HG03103 (cell line): ENCODE measurements at regions not wholly inside any gene's neighbourhood (a gene's known extent, or its start where the extent isn't known, plus 50 kb on each side); places are given as distances from the start of the nearest gene placed in this dataset.

Experiments used
- ATAC-seq: cut with Tn5 transposase; IDR thresholded peaks from one replicate; pipeline ENCODE4 v1.9.1; 2021; ENCODE audit warnings: low read depth; ENCODE audit not compliant: unreplicated experiment

DNA sequence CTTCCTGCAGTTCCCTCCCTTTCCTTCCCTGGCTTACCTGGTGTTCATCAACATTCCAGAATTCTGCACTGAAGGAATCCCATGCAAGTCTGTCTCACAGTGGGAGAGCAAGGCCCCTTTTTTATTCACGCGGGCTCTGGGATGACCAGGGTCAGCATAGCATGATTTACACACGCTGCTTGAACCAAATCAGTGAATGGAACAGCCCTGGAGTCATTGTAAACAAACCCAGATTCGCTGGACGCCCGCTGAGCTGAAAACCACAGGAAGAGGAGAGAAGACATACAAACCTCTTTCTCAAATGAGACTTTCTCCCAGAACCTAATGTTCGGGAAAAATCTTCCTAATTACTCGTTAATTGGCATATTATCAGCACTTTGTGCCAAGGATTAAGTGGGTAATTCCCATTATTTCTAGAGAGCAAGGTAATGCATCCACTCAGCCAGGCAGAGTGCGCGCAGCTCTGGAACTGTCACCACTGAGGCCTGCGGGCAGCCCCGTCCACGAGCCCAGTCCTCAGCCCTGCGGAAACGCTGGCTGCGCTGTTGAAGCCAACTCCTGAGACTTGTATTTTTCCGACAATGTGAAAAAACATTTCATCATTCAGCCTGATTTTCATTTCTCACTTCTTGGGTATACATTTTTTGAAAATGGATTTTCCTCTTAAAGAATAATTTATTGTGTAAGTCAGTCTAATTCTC, 140.0 kb downstream of the ETS2 start:
- ATAC-seq: no peak

DNA sequence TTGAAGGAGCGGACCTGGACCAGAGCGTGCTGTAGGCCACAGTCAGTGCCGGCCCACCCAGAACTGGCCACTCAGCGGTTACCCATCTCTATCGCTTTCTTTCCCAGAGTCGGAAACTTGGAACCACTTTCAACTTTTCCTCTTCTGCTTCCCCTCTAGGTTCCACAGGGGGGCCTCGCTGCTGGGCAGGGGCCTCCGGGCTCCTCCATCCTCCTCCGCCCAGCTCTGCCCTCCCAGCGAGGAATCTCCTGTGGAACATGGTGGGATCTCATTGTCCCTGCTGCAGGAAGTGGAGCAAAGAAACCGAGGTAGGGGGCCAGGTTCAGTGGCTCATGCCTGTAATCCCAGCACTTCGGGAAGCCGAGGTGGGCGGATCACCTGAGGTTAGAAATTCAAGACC, 139.2 kb downstream of the ETS2 start:
- ATAC-seq: no peak

DNA sequence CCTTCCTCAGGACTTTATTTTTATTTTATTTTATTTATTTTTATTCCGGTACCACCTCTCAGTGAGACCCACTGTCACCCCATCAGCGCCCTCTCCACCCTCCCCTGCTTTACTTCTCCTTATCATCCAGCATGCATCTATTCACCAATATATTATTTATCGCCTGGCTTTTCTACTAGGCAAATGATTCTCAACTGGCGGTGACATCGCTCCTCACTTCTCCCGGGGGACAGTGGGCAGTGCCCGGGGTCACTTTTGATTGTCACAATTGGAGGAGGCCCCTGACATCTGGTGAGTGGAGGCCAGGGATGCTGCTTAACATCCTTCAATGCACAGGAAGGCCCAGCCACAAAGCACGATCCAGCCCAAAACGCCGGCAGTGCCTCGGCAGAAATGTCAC, 138.7 kb downstream of the ETS2 start:
- ATAC-seq: no peak

DNA sequence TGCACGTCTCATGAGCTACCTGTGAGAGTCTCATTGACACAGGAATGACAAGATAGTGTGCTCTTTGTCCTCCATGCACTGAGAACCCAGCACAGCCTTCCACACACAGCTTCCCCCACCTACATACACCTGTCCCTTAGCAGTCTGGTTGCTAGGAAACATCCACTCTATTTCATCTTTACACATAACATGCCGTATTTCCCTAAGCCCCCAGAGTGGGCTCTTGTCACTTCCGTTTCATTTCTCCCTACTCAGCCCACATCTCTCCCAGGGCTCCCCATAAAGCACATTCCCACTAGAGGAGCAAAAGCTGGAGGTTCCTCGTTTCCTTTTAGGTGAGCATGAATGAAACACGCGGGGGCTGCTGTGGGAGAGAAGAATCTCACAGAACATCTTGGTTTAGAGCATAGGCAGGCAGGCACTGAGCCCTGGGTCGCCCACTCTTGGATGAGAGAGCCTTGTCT, 137.1 kb downstream of the ETS2 start:
- no peak for ATAC-seq

DNA sequence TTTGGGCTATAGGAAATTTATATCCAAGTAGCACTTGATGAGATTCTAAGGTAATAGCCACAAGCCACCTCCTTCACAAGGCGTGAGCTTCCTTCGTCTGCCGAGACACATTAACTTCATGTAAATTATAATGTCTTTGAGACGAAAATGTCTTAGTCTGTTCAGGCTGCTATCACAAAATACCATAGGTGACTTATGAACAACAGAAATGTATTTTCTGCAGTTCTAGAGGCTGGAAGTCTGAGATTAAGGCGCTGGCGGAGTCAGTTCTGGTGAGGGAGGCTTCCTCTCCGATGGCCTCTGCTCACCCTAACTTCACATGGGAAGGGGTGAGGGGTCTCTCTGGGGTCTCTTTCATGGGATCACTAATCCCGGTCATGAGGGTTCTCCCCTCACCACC, 133.0 kb downstream of the ETS2 start:
- no peak for ATAC-seq

DNA sequence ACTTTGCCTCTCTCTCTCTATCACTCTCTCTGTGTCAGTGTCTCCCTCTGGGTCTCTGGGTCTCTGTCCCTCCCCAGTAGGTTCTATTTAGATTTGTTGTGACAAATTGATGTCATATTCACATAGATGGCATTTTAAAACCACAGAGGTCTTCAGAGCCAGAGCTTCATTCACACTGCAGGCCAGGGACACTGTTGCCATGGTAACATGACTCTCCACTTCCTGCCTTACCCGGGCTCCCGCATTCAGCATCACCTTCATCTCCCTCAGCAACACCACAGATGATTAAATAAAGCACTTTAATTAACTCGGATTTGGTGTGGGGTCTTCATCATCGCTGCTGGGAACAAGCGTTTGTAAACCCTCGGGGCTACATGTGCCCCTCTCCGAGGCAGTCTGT, 132.6 kb downstream of the ETS2 start:
- ATAC-seq: no peak

DNA sequence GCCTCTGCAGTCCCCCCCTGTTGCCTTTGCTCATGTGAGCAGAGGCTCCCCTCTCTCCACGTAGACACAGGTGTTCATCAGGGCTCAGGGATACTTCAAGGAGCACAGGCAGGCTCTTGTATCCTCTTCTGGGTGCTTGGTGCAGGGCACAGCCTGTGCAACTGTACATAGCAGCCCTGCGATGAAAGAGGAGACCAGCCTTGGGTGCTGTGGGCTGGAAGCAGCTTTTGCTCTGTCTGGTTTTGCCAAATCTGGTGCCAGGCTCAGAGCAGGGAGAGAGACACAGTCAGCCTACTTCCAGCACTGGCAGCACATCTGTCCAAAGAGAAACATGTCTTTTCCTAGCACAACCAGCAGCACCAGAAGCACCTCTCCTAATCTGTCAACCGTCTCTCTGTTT, 132.1 kb downstream of the ETS2 start:
- no peak for ATAC-seq

DNA sequence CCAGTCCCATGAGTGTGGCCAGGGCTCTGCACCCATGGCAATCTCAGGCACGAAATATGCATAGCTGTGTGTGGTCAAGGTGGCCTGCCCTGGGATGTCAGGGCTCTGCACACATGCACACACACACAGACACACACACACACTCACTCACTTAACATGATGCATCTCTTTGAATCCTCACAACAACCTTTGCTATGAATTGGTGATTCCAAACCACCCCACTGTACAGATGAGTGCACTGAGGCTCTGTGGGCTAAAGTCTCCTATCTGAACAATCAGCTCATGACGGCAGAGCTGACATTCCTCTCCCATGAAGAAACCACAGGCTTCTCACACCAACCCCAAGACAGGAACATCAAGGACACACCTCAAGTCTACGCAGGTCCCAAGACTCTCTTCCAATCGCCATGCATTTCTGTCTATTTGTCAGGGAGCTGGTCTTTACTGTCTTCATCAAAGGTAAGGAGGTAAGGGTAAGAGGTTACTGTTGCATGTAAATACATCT, 131.6 kb downstream of the ETS2 start:
- no peak for ATAC-seq

DNA sequence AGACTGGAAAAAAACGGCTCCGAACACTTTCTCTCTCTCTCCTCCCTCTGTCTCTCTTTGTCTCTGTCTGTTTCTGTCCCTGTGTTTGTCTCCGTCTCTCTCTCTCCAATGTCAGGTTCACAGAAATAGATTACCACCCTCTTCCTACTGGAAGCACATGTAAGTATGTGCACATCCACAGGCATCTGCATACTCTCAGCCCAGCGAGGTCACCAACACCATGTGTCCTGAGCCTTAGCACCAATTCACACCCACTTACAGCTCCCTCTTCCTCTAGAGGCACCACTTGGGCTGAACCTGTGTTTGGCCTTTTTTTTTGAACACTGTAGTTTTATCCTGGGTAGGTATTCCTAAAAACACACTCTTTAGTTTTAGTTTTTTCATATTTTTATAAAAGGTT, 130.5 kb downstream of the ETS2 start:
- no peak for ATAC-seq

DNA sequence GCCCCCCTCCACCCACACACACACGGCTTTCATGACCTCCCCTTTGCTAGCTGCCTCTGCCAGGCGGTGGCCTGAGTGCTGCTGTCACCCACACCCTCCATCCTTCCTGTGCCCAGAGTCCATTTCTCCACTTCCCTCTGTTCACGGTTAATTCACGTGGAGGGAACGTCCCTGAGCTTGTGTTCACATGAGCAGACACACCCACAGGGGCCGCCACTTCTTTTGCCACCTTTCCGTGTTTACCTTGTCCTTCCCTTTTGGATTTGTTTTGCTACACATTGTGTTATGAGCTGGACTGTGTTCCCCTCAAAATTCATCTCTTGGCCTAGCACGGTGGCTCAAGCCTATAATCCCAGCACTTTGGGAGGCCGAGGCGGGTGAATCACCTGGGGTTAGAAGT, 128.0 kb downstream of the ETS2 start:
- no peak for ATAC-seq

DNA sequence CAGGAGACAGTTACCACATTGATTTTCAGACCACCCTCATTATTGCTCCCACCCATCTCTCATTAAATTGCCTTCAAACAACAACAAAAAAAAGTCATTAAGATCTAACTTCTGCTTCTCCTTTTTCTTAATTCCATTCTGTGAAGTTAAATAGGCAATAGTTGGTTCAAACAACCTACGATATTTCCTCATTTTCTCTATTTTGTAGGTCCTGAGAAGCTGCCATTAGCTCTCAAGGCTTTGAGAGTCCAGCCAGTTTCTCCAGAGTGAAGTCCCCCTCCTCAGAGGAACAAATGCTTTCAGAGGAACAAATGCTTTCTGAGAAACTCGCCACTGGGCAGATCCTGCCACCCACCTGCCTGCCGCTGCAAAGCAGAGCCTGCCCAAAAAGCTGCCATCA, 125.6 kb downstream of the ETS2 start:
- ATAC-seq: no peak

DNA sequence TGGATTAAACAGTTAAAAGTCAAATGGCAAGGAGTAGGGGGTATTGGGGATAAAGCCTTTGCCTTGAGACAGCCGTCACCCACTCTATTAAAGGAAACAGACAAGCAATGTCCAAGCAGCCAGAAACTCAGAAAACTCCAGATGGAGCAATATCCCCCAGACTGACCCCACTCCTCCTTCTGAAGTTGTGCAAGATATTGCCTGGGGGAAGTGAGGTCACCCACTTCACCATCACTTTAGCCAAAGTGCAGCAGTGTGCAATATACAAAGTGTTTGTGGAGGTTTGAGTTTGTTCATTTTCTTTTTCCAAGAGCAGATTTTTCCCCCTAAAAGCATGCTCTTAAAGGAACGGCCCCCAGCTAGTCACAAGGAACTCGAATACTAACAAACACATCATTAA, 125.1 kb downstream of the ETS2 start:
- ATAC-seq: no peak

DNA sequence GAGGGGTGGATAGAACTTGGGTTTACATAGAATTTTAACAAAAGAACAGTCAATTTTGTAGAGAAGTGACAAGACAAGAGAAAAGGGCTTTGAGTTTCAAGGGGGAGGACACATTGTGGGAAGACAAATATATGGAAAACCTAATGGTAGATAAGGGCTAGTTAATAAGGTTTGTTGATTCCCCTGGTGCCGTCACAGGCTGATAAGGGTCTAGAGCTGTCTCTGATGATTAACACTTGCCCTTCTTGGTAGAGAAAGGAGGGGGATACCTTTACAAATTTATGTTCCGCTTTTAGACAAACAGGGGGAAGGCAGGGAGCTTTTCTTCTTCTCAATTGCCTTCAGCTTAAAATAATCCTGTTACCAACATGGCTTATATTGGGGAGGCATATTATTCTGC, 124.3 kb downstream of the ETS2 start:
- ATAC-seq: no peak

DNA sequence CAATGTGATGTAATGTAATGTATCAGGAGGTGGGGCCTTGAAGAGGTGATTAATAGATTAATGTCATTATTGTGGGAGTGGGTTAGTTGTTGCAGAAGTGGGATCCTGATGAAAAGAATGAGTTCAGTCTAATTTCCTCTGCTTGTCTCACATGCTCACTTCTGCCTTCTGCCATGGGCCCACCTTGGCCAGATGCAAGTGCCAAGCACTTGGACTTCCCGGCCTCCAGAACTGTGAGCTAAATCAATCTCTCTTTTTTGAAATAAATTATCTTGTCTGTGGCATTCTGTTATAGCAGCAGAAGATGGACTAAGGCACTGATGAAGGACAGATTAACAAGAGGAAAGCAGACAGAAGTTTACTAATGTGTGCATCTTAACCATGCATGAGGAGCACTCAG, 123.9 kb downstream of the ETS2 start:
- no peak for ATAC-seq

DNA sequence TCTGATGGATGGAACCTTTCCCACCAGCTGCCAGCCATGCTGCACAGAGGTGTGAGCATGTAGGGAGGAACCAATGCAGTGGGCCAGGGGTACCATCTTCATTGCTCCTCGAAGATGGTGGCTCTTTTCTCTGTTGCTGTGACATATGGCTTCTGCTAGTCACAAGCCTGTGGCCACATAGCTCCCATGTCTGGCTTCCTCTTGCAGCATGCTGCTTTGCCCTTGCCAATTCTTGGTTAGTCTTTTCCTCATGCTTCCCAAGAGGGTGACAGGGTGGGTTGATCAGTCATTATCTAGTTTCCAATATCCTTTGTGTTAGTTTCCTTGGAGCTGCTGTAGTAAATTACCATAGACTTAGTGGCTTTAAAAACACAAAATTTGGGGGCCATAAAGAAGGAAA, 123.4 kb downstream of the ETS2 start:
- ATAC-seq: no peak

DNA sequence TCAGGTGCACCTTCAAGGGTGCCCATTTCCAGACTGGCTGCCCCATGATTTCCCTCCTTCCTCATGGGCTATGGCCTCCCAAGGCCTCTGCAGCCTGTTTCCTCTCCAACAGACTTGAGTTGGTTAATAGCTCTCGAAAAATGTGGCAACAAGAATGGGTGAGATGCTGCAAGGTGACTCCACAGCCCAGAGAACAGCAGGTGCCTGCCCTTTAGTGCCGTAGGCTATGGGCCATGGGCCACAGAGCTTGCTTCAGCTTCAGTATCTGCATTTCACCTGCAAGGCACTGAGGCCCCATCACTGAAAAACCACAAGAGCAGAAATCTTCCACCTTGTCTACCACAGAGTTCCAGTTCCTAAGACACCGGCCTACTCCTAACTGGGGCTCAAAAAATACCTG, 122.0 kb downstream of the ETS2 start:
- ATAC-seq: no peak

DNA sequence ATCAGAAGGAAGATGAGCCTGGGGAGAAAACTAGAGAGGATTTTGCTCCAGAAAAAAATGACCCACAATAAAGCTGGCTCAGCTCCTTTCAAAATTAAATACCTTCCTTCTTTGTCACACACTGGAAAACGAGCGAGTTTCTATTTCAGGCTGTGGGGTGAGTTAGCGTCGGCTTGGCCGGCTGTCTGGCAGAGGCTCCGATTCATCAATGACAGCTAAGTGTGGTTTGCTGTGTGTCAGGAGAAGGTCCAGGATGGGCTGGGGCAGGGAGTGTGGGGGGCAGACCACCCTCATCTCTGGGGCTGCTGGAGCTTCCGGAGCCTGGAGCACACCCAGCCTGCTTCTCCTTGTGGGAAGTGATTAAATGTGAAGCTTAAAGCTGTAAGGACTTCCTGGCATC, 120.2 kb downstream of the ETS2 start:
- no peak for ATAC-seq

DNA sequence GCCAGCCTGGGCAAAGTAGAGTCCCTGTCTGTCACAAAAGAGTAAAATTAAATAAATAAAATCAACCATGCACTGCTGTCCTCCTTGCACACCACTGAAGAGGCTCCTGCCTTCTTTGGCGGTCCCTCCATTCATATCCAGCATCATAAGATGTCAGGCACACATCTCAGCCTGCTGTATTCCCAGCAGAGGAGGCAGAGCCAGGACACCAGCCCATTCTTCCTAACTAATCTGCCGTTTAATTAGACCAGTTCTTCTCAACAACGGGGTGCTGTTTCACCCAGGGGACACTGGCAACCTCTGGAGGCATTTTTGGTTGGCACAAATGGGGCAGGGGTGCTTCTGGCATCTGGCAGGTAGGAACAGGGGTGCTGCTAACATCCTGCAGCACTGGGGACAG, 119.7 kb downstream of the ETS2 start:
- no peak for ATAC-seq

DNA sequence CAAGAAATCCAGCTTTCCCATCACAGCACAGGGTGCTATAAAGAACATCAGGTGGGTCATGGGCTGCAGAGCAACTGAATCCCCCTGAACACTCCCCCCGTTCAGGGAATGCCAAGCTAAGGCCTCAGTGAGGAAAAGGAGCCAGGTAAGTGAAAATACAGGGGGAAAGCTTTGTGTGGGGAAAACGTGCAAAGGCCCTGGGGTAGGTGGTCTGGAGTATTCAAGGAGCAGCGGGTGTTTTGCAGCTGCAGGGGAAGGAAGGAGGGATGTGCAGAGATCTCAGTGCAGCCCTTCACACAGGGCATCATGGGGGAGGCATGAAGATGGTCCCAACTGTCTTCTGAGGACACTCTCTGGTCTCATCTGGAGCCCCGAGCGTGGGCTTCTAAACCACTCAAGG, 119.2 kb downstream of the ETS2 start:
- ATAC-seq: no peak

DNA sequence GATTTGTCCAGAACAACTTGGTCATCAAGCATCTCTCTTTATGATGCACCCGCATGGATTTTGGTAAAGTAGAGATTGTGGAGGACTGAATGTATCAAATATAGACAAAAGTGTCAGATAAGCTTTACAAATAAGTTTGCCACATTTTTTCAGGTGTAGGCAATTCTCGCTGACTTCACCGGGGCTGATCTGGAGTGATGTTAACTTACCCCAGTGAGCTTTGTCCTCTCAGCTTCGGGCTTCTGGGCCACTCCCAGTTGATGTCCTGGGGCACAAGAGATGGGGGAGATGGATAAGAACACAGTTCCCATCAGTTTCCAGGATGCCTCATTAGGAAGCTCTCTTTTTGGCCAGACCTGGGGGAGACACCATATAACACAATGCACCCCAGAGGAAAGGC, 117.7 kb downstream of the ETS2 start:
- ATAC-seq: no peak

DNA sequence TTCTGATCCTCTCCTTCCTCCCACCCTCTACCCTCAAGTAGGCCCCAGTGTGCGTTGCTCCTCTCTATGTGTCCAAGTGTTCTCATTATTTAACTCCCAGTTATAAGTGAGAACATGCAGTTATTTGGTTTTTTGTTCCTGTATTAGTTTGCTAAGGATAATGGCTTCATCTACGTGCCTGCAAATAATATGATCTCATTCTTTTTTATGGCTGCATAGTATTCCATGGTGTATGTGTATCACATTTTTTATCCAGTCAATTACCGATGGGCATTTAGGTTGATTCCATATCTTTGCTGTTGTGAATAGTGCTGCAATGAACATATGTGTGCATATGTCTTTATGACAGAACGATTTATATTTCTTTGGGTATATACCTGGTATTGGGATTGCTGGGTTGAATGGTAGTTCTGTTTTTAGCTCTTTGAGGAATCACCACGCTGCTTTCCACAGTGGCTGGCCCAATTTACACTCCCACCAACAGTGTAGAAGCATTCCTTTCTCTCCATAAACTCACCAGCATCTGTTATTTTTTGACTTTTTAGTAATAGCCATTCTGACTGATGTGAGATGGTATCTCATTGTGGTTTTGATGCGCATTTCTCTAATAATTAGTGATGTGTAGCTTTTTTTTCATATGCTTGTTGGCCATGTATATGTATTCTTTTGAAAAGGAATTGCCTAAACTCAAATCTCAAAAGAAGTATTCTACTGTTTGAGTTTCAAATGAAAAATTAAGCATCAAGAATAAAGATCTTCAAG, 116.9 kb downstream of the ETS2 start:
- no peak for ATAC-seq
